COLO829 (cell line): ENCODE measurements at regions not wholly inside any gene's neighbourhood (a gene's known extent, or its start where the extent isn't known, plus 50 kb on each side); places are given as distances from the start of the nearest gene placed in this dataset.
"Not testable (repeated sequence)": the region's sequence is repeated elsewhere in the genome, so short reads cannot be mapped to it uniquely, and the experiment has no call there.

Source experiments
- DNase-seq: peaks from one replicate; pipeline ENCODE4 v3.0.0; 2012; ENCODE audit warnings: low spot score

GRCh38 chr6:105714846-105715245 lies 312.0 kb upstream of the PREP start:
- DNase-seq: no peak

DNA sequence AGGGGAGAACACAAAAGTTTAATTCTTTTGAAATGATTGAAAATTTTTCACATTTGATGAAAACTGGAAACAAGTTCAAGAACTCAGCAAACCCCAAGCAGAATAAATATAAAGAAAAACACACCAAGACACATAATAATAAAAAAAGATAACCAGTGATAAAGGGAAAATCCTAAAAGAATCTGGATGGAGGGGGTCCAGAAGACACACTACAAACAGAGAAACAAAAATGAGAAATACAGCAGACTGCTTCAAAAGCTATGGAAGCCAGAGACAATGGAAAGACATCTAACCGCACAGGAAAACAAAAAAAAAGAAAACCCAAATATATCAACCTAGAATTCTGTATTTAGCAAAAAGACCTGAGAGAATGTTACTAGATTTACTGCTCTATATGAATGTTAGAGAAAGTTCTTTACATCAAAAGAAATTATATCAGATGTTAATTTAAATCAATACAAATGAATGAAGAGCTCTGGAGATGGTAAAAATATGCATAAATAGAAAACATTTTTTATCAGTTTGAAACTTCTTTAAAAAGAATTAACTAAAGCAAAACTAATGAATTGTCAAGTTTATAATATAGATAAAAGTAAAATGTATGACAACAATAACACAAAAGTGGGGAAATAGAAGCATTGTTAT lies 310.7 kb upstream of the PREP start:
- DNase-seq: no peak

DNA sequence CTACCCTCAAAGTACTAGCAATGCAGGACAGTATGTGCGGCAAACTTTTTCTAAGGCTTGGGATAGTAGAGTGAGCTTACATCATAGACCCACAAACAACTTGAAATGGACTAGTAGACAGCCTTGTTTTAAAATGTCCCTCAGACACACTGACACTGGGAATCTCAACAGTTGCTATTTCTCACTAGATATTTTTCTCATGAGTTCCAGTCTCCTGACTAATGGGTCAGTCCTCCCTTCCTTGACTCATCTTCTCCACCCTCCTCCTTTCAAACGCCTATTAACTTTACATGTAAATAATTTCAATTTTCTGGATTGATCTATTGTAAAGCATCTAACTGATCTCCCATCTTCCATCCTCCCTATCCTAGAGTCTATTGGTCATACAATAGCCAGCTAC lies 308.3 kb upstream of the PREP start:
- DNase-seq: no peak

DNA sequence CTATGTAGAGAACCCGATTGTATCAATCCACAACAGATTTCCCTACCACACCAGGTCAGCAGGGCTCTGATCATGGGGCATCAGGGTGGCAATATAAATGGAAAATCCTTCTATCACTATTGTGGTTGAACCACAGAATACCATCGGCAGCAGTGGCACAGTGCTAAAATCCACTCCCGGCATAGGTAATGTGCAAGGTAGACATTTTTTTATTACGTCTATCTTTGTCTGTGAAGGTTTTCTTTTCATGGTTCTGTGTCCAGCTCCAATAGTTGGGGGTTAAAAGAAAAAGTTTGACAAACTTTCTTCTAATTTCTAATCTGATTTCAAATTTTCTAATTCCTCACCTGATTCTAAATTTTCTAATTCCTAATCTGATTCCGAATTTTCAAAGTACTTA lies 302.7 kb upstream of the PREP start:
- no peak for DNase-seq

DNA sequence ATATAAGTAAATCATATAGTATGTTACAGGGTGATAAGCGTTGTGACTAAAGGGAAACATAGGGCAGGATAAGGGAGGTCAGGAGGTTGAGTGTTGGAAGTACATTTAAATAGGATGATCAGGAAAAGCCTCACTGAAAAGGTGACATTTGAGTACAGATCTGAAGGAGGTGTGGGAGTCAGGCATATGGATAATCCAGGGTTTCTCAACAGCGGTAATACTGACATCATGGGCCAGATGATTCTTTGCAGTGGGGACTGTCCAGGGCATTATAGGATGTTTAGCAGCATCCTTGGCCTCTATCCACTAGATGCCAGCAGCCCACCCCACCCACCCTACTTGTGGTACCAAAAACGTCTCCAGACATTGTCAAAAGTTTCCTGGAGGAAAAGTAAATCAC lies 292.6 kb upstream of the PREP start:
- DNase-seq: no peak

- DNase-seq: peak; percentile 3
Measured at GRCh38 chr6:105692613-105693215, 289.8 kb upstream of the PREP start.

- DNase-seq: peak; percentile 77
Measured at GRCh38 chr6:105691971-105692370, 289.1 kb upstream of the PREP start.

GRCh38 chr6:105691081-105691480 lies 288.2 kb upstream of the PREP start:
- no peak for DNase-seq

GRCh38 chr6:105688573-105688972 lies 285.7 kb upstream of the PREP start:
- no peak for DNase-seq

GRCh38 chr6:105686793-105687192 lies 283.9 kb upstream of the PREP start:
- not testable (repeated sequence) for DNase-seq

DNA sequence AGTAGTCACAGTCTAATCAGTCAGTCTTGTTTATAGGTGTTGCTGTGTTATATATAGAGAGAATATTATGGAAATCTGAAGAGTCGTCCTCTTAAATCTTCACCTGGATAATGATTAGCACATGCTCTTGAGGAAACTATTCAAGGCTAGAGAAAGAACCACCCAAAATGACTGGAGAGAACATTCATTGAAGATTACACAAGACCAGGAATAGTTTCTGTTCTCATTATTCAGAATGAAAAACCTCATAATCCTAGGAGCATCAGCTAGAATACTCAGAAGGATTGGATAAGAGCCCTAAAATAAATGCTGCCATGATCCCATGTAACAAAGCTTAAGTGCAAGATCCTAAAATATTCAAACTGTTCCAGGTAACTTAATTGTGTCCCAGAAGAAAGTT lies 278.2 kb upstream of the PREP start:
- DNase-seq: no peak

DNA sequence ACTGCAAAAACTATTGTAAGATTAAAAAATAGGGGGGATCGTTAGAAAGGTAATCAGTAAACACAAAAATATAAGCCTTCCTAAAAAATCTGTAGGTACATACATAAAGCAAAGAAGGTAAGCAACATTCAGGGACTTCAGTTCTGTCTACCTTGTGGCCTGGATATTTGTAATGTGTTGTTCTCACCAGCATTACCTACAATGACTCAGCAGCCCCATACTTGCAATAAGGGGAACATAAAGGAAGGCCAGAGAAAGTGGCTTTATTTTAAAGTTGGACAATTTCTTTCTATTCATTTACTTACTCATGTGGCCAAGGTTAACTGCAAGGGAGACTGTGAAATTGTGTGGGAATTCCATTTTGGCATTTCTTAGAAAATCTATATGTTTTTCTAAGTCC lies 277.2 kb upstream of the PREP start:
- no peak for DNase-seq

GRCh38 chr6:105678516-105678915 lies 275.6 kb upstream of the PREP start:
- no peak for DNase-seq

- DNase-seq: no peak
Measured at GRCh38 chr6:105677671-105678475, 275.0 kb upstream of the PREP start.

- DNase-seq: no peak
Measured at GRCh38 chr6:105676857-105677256, 274.0 kb upstream of the PREP start.

DNA sequence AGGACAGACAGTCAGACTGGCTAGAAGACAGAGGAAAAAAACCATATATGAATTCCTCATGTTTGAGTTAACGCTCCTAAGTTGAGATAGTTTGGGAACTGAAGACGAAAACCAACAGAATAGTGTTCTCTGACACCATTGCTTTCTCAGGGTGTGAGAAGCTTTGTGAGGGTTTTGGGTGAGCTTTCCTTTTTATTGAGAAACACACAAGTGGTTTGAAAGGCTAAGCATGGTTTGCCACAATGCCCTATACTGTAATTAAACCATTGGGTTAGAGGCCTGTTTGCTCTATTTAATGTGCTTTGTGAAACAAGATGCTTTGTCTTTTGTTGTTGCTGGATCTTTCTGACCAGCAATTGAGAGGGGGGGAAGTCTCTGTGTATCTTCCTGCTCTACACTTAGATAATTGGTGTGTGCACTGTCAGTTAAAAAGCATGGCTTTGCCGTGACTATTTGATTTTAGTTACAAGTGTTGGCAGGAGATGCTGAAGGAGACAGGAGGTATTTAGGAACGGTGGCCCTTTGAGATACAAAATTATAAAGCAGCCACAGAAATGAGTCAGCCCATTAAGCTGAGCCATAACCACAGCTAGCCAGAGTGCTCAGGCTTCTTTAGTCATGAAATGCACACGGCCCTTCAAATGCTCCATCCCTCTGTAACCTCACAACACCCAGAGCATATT lies 273.0 kb upstream of the PREP start:
- peak; percentile 48 for DNase-seq

- DNase-seq: not testable (repeated sequence)
Measured at GRCh38 chr6:105672856-105673538, 270.1 kb upstream of the PREP start.

- DNase-seq: no peak
Measured at GRCh38 chr6:105669232-105669631, 266.4 kb upstream of the PREP start.

- DNase-seq: no peak
Measured at GRCh38 chr6:105667056-105667455, 264.2 kb upstream of the PREP start.

- no peak for DNase-seq
Measured at GRCh38 chr6:105664931-105665330, 262.0 kb upstream of the PREP start.

- no peak for DNase-seq
Measured at GRCh38 chr6:105651969-105652368, 249.1 kb upstream of the PREP start.

- DNase-seq: no peak
Measured at GRCh38 chr6:105650347-105650746, 247.5 kb upstream of the PREP start.
